HG02571 (cell line): ENCODE measurements at regions not wholly inside any gene's neighbourhood (a gene's known extent, or its start where the extent isn't known, plus 50 kb on each side); places are given as distances from the start of the nearest gene placed in this dataset.
"Not testable (repeated sequence)": the region's sequence is repeated elsewhere in the genome, so short reads cannot be mapped to it uniquely, and the experiment has no call there.

ENCODE experiments used
- ATAC-seq: cut with Tn5 transposase; IDR thresholded peaks from one replicate; pipeline ENCODE4 v1.9.1; 2021; ENCODE audit warnings: mild to moderate bottlenecking, moderate library complexity; ENCODE audit not compliant: unreplicated experiment

GRCh38 chr5:33136785-33137184 lies 304.0 kb upstream of the TARS1 start:
- no peak for ATAC-seq

GRCh38 chr5:33138145-33138544 lies 302.6 kb upstream of the TARS1 start:
- not testable (repeated sequence) for ATAC-seq

- ATAC-seq = no peak
Observed at GRCh38 chr5:33143405-33144123, 297.2 kb upstream of the TARS1 start.

- no peak for ATAC-seq
Observed at GRCh38 chr5:33146881-33147280, 293.9 kb upstream of the TARS1 start.

- no peak for ATAC-seq
Observed at GRCh38 chr5:33148076-33148513, 292.7 kb upstream of the TARS1 start.

- ATAC-seq = no peak
Observed at GRCh38 chr5:33153372-33153771, 287.4 kb upstream of the TARS1 start.

- ATAC-seq = no peak
Observed at GRCh38 chr5:33153831-33154230, 286.9 kb upstream of the TARS1 start.

- no peak for ATAC-seq
Observed at GRCh38 chr5:33160871-33161270, 279.9 kb upstream of the TARS1 start.

GRCh38 chr5:33161421-33161820 lies 279.3 kb upstream of the TARS1 start:
- ATAC-seq = no peak

- no peak for ATAC-seq
Observed at GRCh38 chr5:33162057-33162456, 278.7 kb upstream of the TARS1 start.

GRCh38 chr5:33166522-33166921 lies 274.2 kb upstream of the TARS1 start:
- no peak for ATAC-seq

- ATAC-seq = no peak
Observed at GRCh38 chr5:33166948-33167347, 273.8 kb upstream of the TARS1 start.

- ATAC-seq = no peak
Observed at GRCh38 chr5:33167541-33167940, 273.2 kb upstream of the TARS1 start.

- ATAC-seq = no peak
Observed at GRCh38 chr5:33170411-33170810, 270.4 kb upstream of the TARS1 start.

GRCh38 chr5:33174383-33174782 lies 266.4 kb upstream of the TARS1 start:
- no peak for ATAC-seq

GRCh38 chr5:33179301-33179700 lies 261.5 kb upstream of the TARS1 start:
- no peak for ATAC-seq

GRCh38 chr5:33180900-33181299 lies 259.9 kb upstream of the TARS1 start:
- no peak for ATAC-seq

GRCh38 chr5:33182986-33183385 lies 257.8 kb upstream of the TARS1 start:
- no peak for ATAC-seq

GRCh38 chr5:33184367-33184766 lies 256.4 kb upstream of the TARS1 start:
- no peak for ATAC-seq

GRCh38 chr5:33188089-33188488 lies 252.7 kb upstream of the TARS1 start:
- ATAC-seq = no peak

- ATAC-seq = no peak
Observed at GRCh38 chr5:33194914-33195313, 245.9 kb upstream of the TARS1 start.

GRCh38 chr5:33195431-33196165 lies 245.2 kb upstream of the TARS1 start:
- ATAC-seq = no peak
